ENCODE measurements at regions not wholly inside any gene's neighbourhood (a gene's known extent, or its start where the extent isn't known, plus 50 kb on each side); places are given as distances from the start of the nearest gene placed in this dataset.

GRCh38 chr5:174239718-174240117 is 194.2 kb downstream of the NSG2 start:
- no peak for TF ChIP-seq CTCF (IDR thresholded peaks at IDR 0.05; ENCODE audit: low read depth, low read length, missing control alignments)
- H3K4me3 ChIP-seq (replicated peaks; ENCODE audit: low read depth, low read length): no peak overlapping the region
- no peak for DNase-seq (ENCODE audit: extremely low read depth, low read depth)

- no peak overlapping the region for H3K4me3 ChIP-seq (replicated peaks; ENCODE audit: low read depth, low read length)
- no peak for TF ChIP-seq CTCF (IDR thresholded peaks at IDR 0.05; ENCODE audit: low read depth, low read length, missing control alignments)
- DNase-seq (ENCODE audit: extremely low read depth, low read depth): no peak
Measured at GRCh38 chr5:174242573-174242972, 197.1 kb downstream of the NSG2 start.

GRCh38 chr5:174243904-174244303 is 198.4 kb downstream of the NSG2 start:
- no peak for DNase-seq (ENCODE audit: extremely low read depth, low read depth)
- H3K4me3 ChIP-seq (replicated peaks; ENCODE audit: low read depth, low read length): no peak overlapping the region
- no peak for TF ChIP-seq CTCF (IDR thresholded peaks at IDR 0.05; ENCODE audit: low read depth, low read length, missing control alignments)

- DNase-seq (ENCODE audit: extremely low read depth, low read depth): no peak
- TF ChIP-seq CTCF (IDR thresholded peaks at IDR 0.05; ENCODE audit: low read depth, low read length, missing control alignments): no peak
- no peak overlapping the region for H3K4me3 ChIP-seq (replicated peaks; ENCODE audit: low read depth, low read length)
Measured at GRCh38 chr5:174245516-174246075, 200.1 kb downstream of the NSG2 start.

GRCh38 chr5:174246743-174247142 is 201.2 kb downstream of the NSG2 start:
- TF ChIP-seq CTCF (IDR thresholded peaks at IDR 0.05; ENCODE audit: low read depth, low read length, missing control alignments): no peak
- no peak for DNase-seq (ENCODE audit: extremely low read depth, low read depth)
- H3K4me3 ChIP-seq (replicated peaks; ENCODE audit: low read depth, low read length): no peak overlapping the region

- no peak for DNase-seq (ENCODE audit: extremely low read depth, low read depth)
- TF ChIP-seq CTCF (IDR thresholded peaks at IDR 0.05; ENCODE audit: low read depth, low read length, missing control alignments): no peak
Measured at GRCh38 chr5:174247301-174247700, 201.8 kb downstream of the NSG2 start.

More at GRCh38 chr5:174247301-174247700, 201.8 kb downstream of the NSG2 start:
- H3K4me3 ChIP-seq (replicated peaks; ENCODE audit: low read depth, low read length): no peak overlapping the region

All from HFF-Myc (cell line).